Activated CD4-positive, alpha-beta T cell treated with anti-CD3 and anti-CD28 coated beads for 48 hours (primary cell): ENCODE measurements at regions not wholly inside any gene's neighbourhood (a gene's known extent, or its start where the extent isn't known, plus 50 kb on each side); places are given as distances from the start of the nearest gene placed in this dataset.

Experiments
- DNase-seq: peaks from one replicate; pipeline ENCODE4 v3.0.0-alpha.2; 2020

DNA sequence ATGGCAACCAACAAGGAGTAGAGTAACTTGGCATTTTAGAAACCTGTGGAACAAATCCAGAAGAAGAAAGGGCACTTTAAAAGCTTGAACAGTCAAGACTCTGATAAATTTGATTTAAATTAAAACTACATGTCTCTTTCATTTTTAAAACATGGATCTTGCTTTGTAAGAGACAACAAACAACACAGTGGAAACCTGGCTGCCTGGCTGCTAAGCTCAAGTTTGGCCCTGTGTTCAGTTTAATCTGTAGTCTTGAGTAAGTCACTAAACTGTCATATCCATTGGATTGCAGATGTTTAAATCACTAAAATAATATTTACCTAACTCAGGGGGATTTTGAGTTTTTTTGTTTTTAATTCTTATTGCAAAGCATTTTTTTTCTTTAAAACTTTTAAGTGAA lies 374.9 kb upstream of the SEMA3D start:
- no peak for DNase-seq

DNA sequence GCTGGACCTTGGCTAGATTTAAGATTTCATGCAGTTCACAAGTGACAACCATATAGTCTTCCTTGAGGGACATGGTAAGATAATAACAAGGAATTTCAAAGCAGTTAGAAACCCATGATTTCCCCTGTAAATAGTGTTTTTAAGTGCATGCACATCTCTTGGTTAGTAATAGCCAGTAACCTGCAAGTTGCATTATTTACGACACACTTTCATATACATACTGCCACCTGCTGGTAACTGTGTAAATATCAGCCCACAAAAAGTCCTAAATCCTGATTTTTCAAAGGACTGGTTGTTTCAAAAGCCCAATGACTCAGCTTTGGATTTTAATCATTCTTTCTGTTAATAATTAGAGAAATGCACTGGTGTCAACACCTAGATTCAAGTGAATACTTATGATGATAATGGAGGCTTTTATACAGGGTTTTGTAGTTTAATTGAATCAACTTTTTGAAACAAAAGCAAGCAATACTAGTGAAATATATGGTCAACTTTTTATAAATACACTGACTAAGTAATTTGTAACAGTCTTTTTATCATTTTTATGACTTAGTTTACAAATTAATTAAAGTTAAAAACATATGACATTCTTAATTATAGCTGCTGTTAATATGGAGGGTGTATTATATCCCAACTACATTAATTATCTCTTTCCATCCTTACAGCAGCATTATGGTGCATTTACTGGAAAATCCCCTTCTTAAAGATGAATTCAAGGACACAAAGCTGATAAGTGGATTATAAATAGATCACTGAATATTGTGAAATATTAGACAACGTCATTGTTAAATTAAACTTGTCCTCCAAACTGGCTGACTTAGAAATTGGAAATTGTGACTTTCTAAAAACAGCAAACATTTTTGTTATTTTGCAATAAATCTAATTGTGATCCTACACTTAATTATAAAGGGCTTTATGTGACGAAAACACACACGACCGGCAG lies 367.7 kb upstream of the SEMA3D start:
- DNase-seq, result no peak

DNA sequence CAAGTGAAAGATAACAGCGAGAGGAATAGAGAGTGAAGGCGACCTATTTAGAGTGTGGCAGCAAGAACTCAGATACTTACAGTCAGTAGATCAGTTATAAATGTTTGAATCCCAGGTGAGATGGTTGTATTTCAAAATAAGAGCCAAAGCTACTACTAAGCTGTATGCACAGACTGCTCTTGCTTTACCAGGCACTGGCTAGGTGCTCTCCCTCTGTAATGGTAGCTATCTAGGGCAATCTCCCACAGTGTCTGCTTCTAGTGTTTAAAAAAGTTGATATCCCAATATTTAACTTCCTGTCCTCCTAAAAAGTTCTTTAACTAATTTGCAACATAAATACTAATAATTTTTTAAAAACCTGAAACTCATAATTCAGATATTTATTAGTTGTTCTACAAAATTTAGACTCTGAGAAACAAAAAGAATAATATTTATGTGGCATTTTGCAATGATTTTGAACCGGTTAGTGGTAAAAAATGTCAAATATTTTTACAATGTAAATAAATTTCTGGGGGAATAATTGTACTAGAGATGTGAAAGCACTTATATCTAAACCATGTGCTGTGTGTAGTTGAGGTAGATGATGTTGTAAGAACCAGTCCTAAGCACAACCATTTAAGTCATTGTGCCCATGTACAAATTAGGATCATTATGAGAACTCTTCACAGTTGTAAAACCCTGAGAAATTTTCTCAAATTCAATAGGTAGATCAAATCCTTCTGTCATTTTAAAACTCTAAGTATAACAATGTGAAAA lies 349.3 kb upstream of the SEMA3D start:
- no peak for DNase-seq

DNA sequence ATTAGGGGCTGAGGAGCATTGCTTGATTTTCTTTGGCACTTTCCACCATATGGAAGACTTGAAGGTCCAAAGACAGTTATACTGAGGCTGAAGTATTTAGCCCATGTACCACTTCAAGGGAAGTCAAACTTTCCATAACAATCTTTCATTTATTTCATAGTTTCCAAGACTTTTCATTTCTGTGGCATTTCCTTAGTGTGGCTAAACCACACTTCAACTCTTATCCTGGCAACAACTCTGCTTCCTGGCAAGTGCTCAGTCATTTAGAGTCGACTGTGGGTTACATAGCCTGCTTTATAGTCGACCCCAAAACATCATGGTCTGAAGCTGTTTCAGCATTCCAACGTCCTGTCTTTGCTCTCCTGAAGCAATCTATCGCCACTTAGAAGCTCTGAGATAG lies 343.0 kb upstream of the SEMA3D start:
- DNase-seq, result no peak

DNA sequence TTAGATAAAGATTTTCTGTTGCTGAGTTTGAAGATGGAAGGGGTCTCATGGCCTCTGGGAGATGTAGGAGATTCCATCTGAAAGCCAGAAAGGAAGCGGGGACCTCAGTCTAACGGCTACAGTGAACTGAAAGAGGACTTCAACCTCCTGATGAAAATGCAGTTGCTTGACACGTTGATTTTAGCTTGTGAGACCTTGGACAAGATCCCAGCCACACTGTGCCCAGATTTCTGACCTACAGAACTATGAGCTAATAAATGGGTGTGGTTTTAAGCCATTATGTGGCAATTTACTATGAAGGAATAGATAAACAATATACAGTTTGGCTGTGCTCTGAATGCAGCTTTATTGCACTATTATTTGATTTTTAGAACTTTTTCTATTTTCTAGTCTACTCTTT lies 342.3 kb upstream of the SEMA3D start:
- DNase-seq, result no peak

GRCh38 chr7:85528581-85528980 lies 341.7 kb upstream of the SEMA3D start:
- DNase-seq, result no peak

DNA sequence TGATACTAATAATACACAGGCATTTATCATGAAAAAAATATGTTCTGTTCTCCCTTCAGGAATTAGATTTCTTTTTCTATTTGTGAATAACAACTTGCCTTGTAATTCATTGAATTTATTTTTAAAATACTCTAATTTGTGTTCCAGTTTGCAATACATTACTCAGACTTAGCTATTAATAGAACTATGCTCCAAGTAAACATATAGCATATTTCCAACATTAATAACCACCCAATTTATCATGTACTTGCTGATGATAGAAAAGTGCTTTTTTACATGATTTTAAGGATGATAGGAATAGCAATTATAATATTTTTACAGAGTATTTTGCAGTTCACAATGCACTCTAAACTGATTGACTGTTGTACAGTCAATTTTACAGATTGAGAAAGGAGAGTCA lies 338.8 kb upstream of the SEMA3D start:
- no peak for DNase-seq

- no peak for DNase-seq
Observed at GRCh38 chr7:85522070-85522469, 335.2 kb upstream of the SEMA3D start.

DNA sequence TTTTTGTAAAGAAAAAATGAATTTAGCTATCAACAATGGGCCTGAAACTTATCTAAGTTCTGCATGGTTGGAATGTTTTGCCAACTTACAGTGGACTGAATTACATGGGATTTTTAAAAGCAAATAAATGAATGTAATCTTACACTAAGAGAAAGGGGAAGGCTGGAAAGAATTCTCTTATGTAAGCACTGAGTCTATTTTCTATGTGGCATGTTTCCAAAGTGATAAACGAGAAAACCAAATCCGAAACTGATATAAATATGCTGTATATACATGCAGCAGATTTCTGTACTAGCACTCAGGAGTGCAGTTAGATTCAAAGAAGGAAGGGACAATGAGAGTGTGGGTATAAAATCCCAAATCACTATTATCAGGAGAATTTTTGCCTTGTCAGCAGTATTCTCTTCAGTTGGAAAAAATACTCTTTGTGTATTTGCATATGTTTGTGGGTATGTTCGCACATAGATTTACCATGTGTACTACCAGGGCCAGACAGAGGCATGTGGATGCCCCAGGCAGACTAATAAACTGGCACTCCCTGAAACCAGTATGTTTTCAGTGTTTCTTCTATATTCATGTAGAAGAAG lies 334.3 kb upstream of the SEMA3D start:
- DNase-seq, result no peak

DNA sequence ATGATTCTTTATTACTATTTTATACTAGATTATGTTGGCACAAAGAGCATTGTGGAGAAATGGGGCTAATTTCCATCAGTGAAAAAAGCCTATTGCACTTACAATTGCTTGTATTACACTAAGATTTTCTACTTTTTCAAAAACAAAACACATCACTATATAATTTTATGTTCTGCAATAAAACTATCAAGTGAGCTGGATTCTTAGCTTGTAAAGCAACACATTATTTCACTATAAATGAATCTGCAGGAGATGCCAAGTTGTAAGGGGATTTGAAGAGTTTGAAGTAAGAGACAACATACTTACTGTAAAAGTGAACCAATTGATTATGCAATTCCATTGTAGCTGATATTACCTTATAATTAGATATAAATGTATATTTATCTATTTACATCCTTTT lies 333.3 kb upstream of the SEMA3D start:
- DNase-seq, result no peak

GRCh38 chr7:85516675-85517074 lies 329.8 kb upstream of the SEMA3D start:
- no peak for DNase-seq

DNA sequence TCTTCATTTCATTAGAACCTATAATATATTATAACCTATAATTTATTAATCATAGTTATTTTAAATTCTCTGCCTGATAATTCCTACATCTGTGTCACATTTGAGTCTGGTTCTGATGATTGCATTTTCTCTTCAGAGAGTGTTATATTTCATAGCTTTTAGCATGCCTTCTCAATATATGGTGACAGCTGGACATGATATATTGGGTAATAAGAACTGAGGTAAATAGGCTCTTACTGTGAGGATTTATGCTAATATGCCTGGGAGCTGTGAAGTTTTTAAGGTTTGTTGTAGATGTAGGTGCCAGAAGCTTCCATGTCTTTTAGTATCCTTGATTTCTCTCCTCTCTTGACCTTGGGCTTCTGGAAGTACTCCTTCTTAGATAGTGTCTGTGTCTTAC lies 325.9 kb upstream of the SEMA3D start:
- DNase-seq, result no peak

GRCh38 chr7:85510287-85510686 lies 323.4 kb upstream of the SEMA3D start:
- DNase-seq, result no peak

GRCh38 chr7:85509476-85509875 lies 322.6 kb upstream of the SEMA3D start:
- DNase-seq, result no peak

- no peak for DNase-seq
Observed at GRCh38 chr7:85508642-85509410, 322.0 kb upstream of the SEMA3D start.

GRCh38 chr7:85498031-85498430 lies 311.2 kb upstream of the SEMA3D start:
- DNase-seq, result no peak

DNA sequence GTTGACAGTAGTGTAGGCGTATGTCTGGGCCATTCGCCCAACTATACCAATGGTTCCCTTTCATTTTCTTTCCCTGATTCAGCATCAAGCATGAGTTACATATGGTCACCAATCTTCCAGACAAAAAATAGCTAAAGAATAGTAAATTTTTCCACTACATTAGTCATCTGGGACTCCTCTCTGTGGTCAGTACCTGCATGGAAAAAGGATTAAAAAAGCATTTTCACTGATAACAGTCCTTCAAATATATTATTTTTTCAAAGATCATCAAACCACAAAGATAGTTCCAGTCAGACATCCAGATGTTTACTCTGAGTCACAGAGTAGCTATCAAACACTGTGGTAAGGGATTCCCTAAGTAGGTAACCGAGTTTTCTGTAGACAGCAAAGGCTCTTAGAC lies 302.6 kb upstream of the SEMA3D start:
- no peak for DNase-seq

DNA sequence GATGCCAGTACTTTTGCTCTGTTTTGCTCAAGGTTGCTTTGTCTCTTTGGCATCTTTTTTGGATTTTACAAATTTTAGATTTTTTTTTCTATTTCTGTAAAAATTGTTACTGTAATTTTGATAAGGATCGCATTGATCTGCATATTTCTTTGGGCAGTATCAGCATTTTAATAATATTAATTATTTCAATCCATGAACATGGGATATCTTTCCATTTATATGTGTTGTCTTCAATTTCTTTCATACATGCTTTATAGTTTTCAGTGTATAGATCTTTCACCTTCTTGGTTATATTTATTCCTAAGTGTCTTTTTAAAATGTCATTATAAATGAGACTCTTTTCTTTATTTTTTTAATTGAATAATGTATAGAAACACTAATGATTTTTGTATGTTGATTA lies 301.6 kb upstream of the SEMA3D start:
- DNase-seq, result no peak

DNA sequence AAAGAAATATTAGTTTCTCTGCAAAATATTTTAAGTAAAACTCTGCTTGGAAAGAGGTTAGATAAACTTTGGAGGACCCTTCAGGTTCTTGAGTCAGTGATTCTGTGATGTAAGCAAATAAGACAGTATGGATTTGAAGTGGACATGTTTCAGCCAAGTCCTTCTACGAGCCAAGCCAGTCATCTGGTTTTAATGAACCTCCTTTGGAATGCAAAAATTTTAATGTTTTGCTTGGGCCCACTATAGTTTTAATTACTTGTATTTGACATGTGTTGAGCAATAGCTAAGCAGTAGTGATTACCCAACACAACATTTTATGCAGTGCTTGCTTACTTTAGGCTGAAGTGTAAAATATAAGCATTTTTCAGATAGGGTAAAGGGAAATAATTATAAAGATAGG lies 296.3 kb upstream of the SEMA3D start:
- DNase-seq, result no peak

DNA sequence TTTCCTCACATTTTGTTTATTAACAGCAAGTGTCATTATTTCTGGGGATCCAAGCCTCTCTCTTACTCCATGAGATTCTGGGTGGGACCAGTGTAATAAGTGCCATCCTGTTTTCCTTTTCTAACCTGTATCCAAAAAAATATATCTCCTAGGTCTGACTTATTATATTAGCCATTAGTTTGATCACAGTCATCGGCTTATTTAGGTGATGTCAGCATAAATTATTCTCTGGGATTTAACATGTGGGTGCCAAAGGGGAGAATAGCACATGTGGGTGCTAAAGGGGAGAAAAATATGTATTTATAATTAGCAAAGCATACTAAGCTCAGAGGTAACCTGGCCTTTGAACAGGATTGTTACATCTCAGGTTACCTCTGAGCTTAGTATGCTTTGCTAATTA lies 293.8 kb upstream of the SEMA3D start:
- DNase-seq, result no peak

DNA sequence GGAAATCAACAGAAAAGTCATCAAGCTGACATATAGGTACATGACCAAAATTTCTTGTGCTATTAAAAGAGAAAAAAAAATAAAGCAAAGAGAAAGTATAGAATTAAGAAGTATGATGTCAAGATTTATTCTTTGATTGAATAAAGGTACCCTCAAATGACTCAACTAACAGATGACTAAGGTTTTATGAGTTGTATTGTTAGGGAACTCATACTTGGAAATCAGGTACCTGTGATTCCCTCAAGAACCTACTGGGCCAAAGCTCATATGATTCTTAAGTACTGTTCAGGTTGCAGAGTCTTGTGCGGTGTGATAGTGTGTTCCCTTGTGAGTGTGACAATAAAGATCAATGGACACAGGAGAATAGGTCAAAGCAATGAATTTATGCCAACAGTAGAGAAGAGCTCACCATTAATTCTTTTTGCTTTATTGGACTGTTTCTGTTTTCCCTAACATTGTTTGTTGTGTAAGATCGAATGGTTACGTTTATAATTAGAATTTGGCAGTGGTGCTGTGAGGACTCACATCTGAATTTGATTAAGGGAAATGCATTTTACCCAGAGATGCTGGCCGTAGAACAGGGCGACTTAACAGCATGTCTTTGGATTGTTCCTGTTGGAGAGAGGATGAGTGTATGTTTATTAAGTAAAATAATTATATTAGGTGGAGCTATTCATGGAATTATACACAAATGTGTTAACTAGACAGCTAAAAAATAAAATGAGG lies 293.2 kb upstream of the SEMA3D start:
- DNase-seq, result no peak

DNA sequence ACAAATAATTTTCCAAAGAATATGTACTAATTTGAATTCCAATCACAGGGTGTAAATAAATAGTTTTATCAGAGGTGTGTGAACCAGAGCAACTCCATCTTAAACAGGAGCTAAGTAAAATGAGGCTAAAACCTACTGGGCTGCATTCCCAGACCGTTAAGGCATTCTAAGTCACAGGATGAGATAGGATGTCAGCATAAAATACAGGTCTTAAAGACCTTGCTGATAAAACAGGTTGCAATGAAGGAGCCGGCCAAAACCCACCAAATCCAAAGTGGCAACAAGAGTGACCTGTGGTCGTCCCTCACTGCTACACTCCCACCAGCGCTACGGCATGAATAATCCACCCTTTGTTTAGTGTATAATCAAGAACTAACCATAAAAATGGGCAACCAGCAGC lies 291.7 kb upstream of the SEMA3D start:
- no peak for DNase-seq
